ENCODE measurements at regions not wholly inside any gene's neighbourhood (a gene's known extent, or its start where the extent isn't known, plus 50 kb on each side); places are given as distances from the start of the nearest gene placed in this dataset.

- TF ChIP-seq POLR2A (IDR thresholded peaks at IDR 0.05) (no peak), CTCF (IDR thresholded peaks at IDR 0.05) (no peak)
Observed at GRCh38 chr2:34806891-34807290, 1207.8 kb upstream of the FAM98A start.

Data from right lobe of liver (tissue), 4 donors.